ENCODE measurements at regions not wholly inside any gene's neighbourhood (a gene's known extent, or its start where the extent isn't known, plus 50 kb on each side); places are given as distances from the start of the nearest gene placed in this dataset.

DNA sequence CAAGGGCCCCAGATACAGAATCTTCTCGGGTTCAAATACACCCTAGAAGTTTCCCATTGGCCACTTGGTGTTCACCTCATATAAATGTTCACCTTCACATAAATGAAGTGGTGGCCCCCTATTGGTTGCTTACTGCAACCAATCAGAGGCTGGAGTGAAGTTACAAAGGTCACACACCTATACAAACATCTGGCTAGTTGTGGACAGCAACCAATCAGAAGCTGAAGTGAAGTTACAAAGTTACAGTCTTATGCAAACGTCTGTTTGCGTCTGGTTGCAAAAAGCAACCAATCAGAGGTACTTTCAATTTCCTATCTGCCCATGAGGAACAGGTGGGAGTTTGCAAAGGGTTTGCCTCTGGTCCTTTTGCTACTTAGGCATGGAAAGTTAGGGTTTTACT, 206.5 kb upstream of the BMP2 start (continued):
- TF ChIP-seq YEATS4 (CRISPR knock-in tag; IDR thresholded peaks at IDR 0.05; ENCODE audit: borderline replicate concordance) (no peak), RFX5 (IDR thresholded peaks at IDR 0.05; ENCODE audit: low read depth, low read length) (0 out of 2 replicates have a peak, but pooled peaks have one; percentile 30)
- TF ChIP-seq, protein P1, sequence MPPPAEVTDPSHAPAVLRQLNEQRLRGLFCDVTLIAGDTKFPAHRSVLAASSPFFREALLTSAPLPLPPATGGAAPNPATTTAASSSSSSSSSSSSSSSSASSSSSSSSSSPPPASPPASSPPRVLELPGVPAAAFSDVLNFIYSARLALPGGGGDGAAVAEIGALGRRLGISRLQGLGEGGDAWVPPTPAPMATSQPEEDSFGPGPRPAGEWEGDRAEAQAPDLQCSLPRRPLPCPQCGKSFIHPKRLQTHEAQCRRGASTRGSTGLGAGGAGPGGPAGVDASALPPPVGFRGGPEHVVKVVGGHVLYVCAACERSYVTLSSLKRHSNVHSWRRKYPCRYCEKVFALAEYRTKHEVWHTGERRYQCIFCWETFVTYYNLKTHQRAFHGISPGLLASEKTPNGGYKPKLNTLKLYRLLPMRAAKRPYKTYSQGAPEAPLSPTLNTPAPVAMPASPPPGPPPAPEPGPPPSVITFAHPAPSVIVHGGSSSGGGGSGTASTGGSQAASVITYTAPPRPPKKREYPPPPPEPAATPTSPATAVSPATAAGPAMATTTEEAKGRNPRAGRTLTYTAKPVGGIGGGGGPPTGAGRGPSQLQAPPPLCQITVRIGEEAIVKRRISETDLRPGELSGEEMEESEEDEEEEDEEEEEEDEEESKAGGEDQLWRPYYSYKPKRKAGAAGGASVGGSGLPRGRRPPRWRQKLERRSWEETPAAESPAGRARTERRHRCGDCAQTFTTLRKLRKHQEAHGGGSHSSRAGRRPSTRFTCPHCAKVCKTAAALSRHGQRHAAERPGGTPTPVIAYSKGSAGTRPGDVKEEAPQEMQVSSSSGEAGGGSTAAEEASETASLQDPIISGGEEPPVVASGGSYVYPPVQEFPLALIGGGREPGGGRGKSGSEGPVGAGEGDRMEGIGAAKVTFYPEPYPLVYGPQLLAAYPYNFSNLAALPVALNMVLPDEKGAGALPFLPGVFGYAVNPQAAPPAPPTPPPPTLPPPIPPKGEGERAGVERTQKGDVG (CRISPR knock-in tag; IDR thresholded peaks at IDR 0.05; ENCODE audit: borderline replicate concordance): no peak
- TF ChIP-seq, protein P2, sequence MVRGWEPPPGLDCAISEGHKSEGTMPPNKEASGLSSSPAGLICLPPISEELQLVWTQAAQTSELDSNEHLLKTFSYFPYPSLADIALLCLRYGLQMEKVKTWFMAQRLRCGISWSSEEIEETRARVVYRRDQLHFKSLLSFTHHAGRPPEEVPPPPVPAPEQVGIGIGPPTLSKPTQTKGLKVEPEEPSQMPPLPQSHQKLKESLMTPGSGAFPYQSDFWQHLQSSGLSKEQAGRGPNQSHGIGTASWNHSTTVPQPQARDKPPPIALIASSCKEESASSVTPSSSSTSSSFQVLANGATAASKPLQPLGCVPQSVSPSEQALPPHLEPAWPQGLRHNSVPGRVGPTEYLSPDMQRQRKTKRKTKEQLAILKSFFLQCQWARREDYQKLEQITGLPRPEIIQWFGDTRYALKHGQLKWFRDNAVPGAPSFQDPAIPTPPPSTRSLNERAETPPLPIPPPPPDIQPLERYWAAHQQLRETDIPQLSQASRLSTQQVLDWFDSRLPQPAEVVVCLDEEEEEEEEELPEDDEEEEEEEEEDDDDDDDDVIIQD (CRISPR knock-in tag; IDR thresholded peaks at IDR 0.05; ENCODE audit: low read depth): no peak

DNA sequence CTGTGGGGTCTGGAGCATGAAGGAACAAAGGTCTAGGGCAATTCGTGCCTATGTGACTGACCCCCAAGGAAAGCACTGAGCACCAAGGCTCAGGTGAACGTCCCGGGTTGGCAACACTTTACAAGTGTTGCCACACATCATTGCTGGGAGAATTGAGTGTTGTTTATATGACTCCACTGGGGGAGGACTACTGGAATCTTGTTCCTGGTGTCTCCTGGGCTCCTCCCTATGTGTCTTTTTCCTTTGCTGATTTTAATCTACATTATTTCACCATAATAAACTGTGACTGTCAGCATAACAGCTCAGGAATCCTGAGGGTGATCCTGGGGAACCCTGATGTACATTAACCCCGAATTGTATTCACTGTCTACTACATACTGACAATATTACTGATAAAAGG, 207.7 kb upstream of the BMP2 start:
- FAIRE-seq (no peak), DNase-seq (ENCODE audit: low spot score) (no peak), ATAC-seq (no peak)
- in situ Hi-C loops (cut with HindIII; ENCODE audit: extremely low pct_ligation_motif_present, low pct_unique_long_range_greater_than_20kb): no loop called here
- Histone ChIP-seq H3K4me3 (replicated peaks in 1 of 3; ENCODE audit: insufficient read depth in 1 of 3, low read depth in 2 of 3, low read length in 3 of 3) (no peak overlapping the region), H3K27ac (ENCODE audit: extremely low read length, insufficient read depth, low read length) (no peak overlapping the region), H4K20me1 (ENCODE audit: insufficient read depth, low read length) (no peaks in the 10 kb centered on the region), H3K4me2 (ENCODE audit: low read depth, low read length) (no peak overlapping the region), H3K36me3 (replicated peaks in 1 of 2; ENCODE audit: control insufficient read depth in 1 of 2, insufficient read depth in 2 of 2, low read length in 2 of 2) (no peaks in the 10 kb centered on the region), H3K27me3 (ENCODE audit: control insufficient read depth in 1 of 2, insufficient read depth in 2 of 2, low read length in 2 of 2) (no peaks in the 10 kb centered on the region; a peak in 1 of 5 replicates), H3K4me1 (ENCODE audit: insufficient read depth, low read length) (peaks cover 7% of the 10 kb centered on the region; the same call in 1 of the 2 replicates), H3K9me3 (ENCODE audit: low read length) (no peaks in the 10 kb centered on the region), H3K79me2 (ENCODE audit: insufficient read depth, low read length) (no peaks in the 10 kb centered on the region), H3K9ac (ENCODE audit: insufficient read depth, low read depth, low read length) (no peak overlapping the region), H2AFZ (ENCODE audit: low read length) (no peak overlapping the region)
- ChIA-PET POLR2A (no interaction called here), CTCF (ENCODE audit: low intra/inter-chr PET ratio, low total read pairs) (no interaction called here)
- TF ChIP-seq KLF6 (CRISPR knock-in tag; IDR thresholded peaks at IDR 0.05): no peak
- TF ChIP-seq ZNF337 (CRISPR knock-in tag; IDR thresholded peaks at IDR 0.05; ENCODE audit: borderline replicate concordance, low read depth): no peak
- no peak for TF ChIP-seq PRPF4 (IDR thresholded peaks at IDR 0.05; ENCODE audit: low read depth, low read length, poor library complexity, severe bottlenecking)
- no peak for TF ChIP-seq TEAD3 (CRISPR knock-in tag; optimal IDR thresholded peaks at IDR 0.05; ENCODE audit: borderline replicate concordance)
- TF ChIP-seq, protein P3, sequence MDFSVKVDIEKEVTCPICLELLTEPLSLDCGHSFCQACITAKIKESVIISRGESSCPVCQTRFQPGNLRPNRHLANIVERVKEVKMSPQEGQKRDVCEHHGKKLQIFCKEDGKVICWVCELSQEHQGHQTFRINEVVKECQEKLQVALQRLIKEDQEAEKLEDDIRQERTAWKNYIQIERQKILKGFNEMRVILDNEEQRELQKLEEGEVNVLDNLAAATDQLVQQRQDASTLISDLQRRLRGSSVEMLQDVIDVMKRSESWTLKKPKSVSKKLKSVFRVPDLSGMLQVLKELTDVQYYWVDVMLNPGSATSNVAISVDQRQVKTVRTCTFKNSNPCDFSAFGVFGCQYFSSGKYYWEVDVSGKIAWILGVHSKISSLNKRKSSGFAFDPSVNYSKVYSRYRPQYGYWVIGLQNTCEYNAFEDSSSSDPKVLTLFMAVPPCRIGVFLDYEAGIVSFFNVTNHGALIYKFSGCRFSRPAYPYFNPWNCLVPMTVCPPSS (IDR thresholded peaks at IDR 0.05): no peak
- TF ChIP-seq ZNF766 (CRISPR knock-in tag; IDR thresholded peaks at IDR 0.05; ENCODE audit: borderline replicate concordance): no peak
- no peak for TF ChIP-seq SNAI1 (CRISPR knock-in tag; IDR thresholded peaks at IDR 0.05; ENCODE audit: borderline replicate concordance)
- TF ChIP-seq FOSL1 (CRISPR knock-in tag; IDR thresholded peaks at IDR 0.05; ENCODE audit: borderline replicate concordance): no peak
- intact Hi-C loops (cut with micrococcal nuclease; ENCODE audit: unreplicated experiment): no loop called here
- WGBS (ENCODE audit: low lambda C conversion rate): 30% methylated on average over 4 of the region's 4 CpGs
- BruUV-seq (replicated peaks): no TSS peak
